ENCODE measurements at regions not wholly inside any gene's neighbourhood (a gene's known extent, or its start where the extent isn't known, plus 50 kb on each side); places are given as distances from the start of the nearest gene placed in this dataset.

DNA sequence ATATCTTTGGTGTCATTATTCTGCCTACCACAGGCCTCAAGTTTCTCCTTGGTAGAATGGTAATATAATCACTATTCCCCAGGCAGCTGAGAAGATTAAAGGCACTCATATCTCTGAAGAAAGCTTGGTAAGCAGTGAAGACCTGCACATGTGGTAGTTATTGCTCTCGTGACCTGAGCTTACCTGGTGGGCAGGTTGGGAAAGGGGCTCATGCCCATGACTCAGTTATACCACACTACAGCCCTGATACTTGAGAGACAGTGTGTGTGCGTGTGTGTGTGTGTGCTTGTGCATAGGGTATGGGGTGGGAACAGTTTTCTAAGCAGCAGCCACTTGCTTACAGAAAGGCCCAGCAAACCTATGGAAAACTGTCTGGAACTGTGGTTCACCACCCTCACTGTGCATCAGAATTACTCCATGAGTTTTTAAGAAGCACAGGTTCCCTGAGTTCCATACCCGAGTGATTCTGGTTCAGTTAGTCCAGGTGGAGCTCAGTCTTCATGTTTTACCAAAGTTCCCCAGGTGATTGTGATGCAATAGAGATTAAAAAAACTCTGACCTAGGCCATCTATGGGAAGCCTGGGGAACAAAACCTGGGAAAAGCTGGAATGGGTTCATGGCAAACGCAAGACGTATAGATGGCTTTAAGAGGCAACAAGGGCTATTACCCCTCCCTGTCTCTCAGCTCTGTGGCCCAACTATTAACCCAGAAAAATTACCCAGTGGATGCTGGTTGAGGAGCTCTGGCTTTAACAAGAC, 79.0 kb upstream of the ZBED5 start:
- no peak for TF ChIP-seq CTCF (IDR thresholded peaks at IDR 0.05; ENCODE audit: insufficient read depth, low read depth, low read length)
- TF ChIP-seq EZH2 (IDR thresholded peaks at IDR 0.05; ENCODE audit: insufficient read depth, low read length): no peak
